HUDEP-2 (cell line): ENCODE measurements at regions not wholly inside any gene's neighbourhood (a gene's known extent, or its start where the extent isn't known, plus 50 kb on each side); places are given as distances from the start of the nearest gene placed in this dataset.
"Not testable (repeated sequence)": the region's sequence is repeated elsewhere in the genome, so short reads cannot be mapped to it uniquely, and the experiment has no call there.

Experiments
- DNase-seq, 76 experiments: peaks; one replicate each; lab custom pipeline; 2025; ENCODE audit not compliant: unreplicated experiment in 76 of 76; lab: John Stamatoyannopoulos, UW

- not testable (repeated sequence) for DNase-seq
Observed at GRCh38 chr10:93127642-93128215, 54.0 kb downstream of the CYP26A1 start.

GRCh38 chr10:93131986-93132385 lies 58.3 kb downstream of the CYP26A1 start:
- no peak for DNase-seq

GRCh38 chr10:93138113-93138870 lies 64.6 kb downstream of the CYP26A1 start:
- DNase-seq: no peak

GRCh38 chr10:93139059-93139655 lies 65.5 kb downstream of the CYP26A1 start:
- DNase-seq: no peak

- no peak for DNase-seq
Observed at GRCh38 chr10:93142534-93142933, 68.8 kb downstream of the CYP26A1 start.

- no peak for DNase-seq
Observed at GRCh38 chr10:93143281-93143680, 69.6 kb downstream of the CYP26A1 start.

- no peak for DNase-seq
Observed at GRCh38 chr10:93146336-93146735, 72.6 kb downstream of the CYP26A1 start.

GRCh38 chr10:93147281-93147680 lies 73.6 kb downstream of the CYP26A1 start:
- DNase-seq: no peak

- no peak for DNase-seq
Observed at GRCh38 chr10:93148476-93148875, 74.8 kb downstream of the CYP26A1 start.

GRCh38 chr10:93149761-93150160 lies 76.1 kb downstream of the CYP26A1 start:
- DNase-seq: no peak

GRCh38 chr10:93150289-93150688 lies 76.6 kb downstream of the CYP26A1 start:
- DNase-seq: no peak

- no peak for DNase-seq
Observed at GRCh38 chr10:93150990-93151547, 77.4 kb downstream of the CYP26A1 start.

- DNase-seq: no peak
Observed at GRCh38 chr10:93152136-93152535, 78.4 kb downstream of the CYP26A1 start.

GRCh38 chr10:93154531-93154930 lies 80.8 kb downstream of the CYP26A1 start:
- DNase-seq: no peak

- DNase-seq: no peak
Observed at GRCh38 chr10:93160140-93160539, 86.4 kb downstream of the CYP26A1 start.

- no peak for DNase-seq
Observed at GRCh38 chr10:93160829-93161228, 87.1 kb downstream of the CYP26A1 start.

- no peak for DNase-seq
Observed at GRCh38 chr10:93165367-93165766, 91.7 kb downstream of the CYP26A1 start.

- DNase-seq: peak in 7 of 76 experiments; percentile 2 to 31 (median 9)
Observed at GRCh38 chr10:93166134-93166533, 92.4 kb downstream of the CYP26A1 start.

- no peak for DNase-seq
Observed at GRCh38 chr10:93171837-93172236, 98.1 kb downstream of the CYP26A1 start.

GRCh38 chr10:93173967-93174845 lies 100.5 kb downstream of the CYP26A1 start:
- no peak for DNase-seq

- DNase-seq: no peak
Observed at GRCh38 chr10:93175490-93175889, 101.8 kb downstream of the CYP26A1 start.
